ENCODE measurements at regions not wholly inside any gene's neighbourhood (a gene's known extent, or its start where the extent isn't known, plus 50 kb on each side); places are given as distances from the start of the nearest gene placed in this dataset.

DNA sequence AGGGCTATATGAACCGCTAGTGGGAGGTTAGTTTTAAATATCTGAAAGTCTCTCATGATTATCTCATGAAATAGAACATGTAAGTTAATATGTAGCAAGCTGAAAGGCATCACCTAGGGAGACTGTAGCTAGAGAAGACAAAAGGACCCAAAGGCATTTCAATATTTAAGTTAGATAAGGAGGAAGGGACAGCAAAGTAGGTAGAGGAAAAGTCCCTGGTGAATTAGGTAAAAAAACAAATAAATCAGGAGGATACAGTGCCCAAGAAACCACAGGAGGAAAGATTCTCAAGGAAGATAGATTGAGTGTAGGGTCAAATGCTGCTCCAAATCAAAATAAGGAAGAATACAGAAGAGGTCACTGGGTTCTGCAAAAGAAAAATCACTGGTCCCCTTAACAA lies 175.5 kb downstream of the GASK1B start:
- Histone ChIP-seq H3K36me3 (ENCODE audit: low read depth, low read length) (no peaks in the 10 kb centered on the region), H3K79me2 (ENCODE audit: low read length) (no peaks in the 10 kb centered on the region), H3K27me3 (ENCODE audit: low read length) (no peaks in the 10 kb centered on the region), H3K9me2 (replicated peaks; ENCODE audit: low read length) (no peaks in the 10 kb centered on the region), H4K20me1 (ENCODE audit: low read length) (no peaks in the 10 kb centered on the region), H3K4me2 (ENCODE audit: low read length) (peak overlapping the region; percentile 44), H3F3A (ENCODE audit: low read length, unreplicated experiment) (no peaks in the 10 kb centered on the region), H3K4me3 (ENCODE audit: low read length) (no peak overlapping the region), H3K9ac (ENCODE audit: low read length) (no peak overlapping the region), H3K9me3 (ENCODE audit: low read length) (no peaks in the 10 kb centered on the region), H3K27ac (ENCODE audit: low read length) (0 out of 2 replicates have a peak overlapping the region, but pooled peaks have one; percentile 18), H3K4me1 (ENCODE audit: insufficient read depth, low read length) (peaks cover 29% of the 10 kb centered on the region), H2AFZ (ENCODE audit: low read length) (no peak overlapping the region)
- no peak for ATAC-seq
- TF ChIP-seq EZH2 (IDR thresholded peaks at IDR 0.05; ENCODE audit: low read length, unreplicated experiment) (no peak), EZH2phosphoT487 (IDR thresholded peaks at IDR 0.05; ENCODE audit: borderline replicate concordance, low read length) (no peak)
- TF ChIP-seq, protein P1, sequence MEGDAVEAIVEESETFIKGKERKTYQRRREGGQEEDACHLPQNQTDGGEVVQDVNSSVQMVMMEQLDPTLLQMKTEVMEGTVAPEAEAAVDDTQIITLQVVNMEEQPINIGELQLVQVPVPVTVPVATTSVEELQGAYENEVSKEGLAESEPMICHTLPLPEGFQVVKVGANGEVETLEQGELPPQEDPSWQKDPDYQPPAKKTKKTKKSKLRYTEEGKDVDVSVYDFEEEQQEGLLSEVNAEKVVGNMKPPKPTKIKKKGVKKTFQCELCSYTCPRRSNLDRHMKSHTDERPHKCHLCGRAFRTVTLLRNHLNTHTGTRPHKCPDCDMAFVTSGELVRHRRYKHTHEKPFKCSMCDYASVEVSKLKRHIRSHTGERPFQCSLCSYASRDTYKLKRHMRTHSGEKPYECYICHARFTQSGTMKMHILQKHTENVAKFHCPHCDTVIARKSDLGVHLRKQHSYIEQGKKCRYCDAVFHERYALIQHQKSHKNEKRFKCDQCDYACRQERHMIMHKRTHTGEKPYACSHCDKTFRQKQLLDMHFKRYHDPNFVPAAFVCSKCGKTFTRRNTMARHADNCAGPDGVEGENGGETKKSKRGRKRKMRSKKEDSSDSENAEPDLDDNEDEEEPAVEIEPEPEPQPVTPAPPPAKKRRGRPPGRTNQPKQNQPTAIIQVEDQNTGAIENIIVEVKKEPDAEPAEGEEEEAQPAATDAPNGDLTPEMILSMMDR (conservative IDR thresholded peaks at IDR 0.05; ENCODE audit: low read depth, low read length): no peak
- CTCF ChIA-PET: interaction anchor here (1.0 kb wide), 1 partner anchor 93 kb away, joined by 3 read pairs; no protein-coding TSS in a partner anchor
- intact Hi-C loops (cut with micrococcal nuclease): no loop called here
- POLR2A ChIA-PET (ENCODE audit: unreplicated experiment): no interaction called here
- no peak for DNase-seq
- no TSS peak for BruUV-seq (replicated peaks)

DNA sequence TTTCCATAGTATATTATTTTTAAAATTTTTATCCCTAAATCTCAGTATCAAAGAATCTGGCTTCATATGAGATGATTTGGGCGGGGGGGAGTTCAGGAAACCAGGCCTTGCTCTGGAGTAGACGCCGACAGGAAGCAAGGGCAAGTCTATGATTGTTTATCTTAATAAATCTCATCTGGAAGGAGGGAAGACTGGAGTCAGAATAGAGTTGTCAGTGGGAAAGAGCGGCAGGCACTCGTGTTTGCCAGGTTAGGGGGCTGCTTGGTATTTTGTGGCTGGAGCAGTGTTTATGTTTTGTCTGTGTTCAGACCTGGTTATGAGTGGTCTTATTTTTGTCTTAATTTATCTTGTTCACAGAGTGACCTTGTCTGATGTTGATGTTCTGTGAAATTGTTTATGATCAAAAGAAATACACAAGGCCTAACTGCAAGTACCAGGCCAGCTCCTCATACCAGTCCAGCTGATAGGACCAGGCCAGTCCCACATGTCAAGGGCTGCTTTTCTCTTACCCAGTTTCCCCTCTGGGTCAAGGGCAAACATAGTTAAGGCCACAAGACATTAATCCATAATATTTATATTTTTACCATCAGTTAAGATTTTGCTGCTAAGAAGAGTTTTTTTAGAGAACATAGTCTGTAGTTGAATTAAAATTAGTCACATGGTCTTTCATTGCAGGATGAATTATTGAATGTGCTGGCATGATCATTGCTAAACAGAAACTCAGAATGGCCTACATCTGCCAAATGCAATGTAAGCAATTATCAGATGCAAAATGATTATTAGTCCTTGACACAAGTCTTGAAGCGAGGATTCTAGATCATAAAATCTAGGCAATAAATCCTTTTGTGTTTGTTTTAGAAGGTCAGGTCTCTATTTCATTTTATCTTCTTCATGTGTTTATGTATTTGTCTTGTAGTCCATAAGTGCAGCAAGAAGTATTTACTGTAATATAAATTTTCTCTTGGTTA lies 176.5 kb downstream of the GASK1B start:
- Histone ChIP-seq H3K4me3 (ENCODE audit: low read length) (no peak overlapping the region), H3K27me3 (ENCODE audit: low read length) (no peaks in the 10 kb centered on the region), H3K9ac (ENCODE audit: low read length) (no peak overlapping the region), H3K36me3 (ENCODE audit: low read depth, low read length) (no peaks in the 10 kb centered on the region), H3F3A (ENCODE audit: low read length, unreplicated experiment) (no peaks in the 10 kb centered on the region), H3K9me3 (ENCODE audit: low read length) (no peaks in the 10 kb centered on the region), H4K20me1 (ENCODE audit: low read length) (no peaks in the 10 kb centered on the region), H2AFZ (ENCODE audit: low read length) (no peak overlapping the region), H3K4me2 (ENCODE audit: low read length) (no peak overlapping the region), H3K9me2 (replicated peaks; ENCODE audit: low read length) (no peaks in the 10 kb centered on the region), H3K27ac (ENCODE audit: low read length) (no peak overlapping the region), H3K4me1 (ENCODE audit: insufficient read depth, low read length) (peaks cover 30% of the 10 kb centered on the region), H3K79me2 (ENCODE audit: low read length) (no peaks in the 10 kb centered on the region)
- POLR2A ChIA-PET (ENCODE audit: unreplicated experiment): no interaction called here
- CTCF ChIA-PET: interaction anchor here (0.7 kb wide), 1 partner anchor 176 kb away, joined by 3 read pairs; no protein-coding TSS in a partner anchor
- no TSS peak for BruUV-seq (replicated peaks)
- intact Hi-C loops (cut with micrococcal nuclease): no loop called here
- TF ChIP-seq EZH2phosphoT487 (IDR thresholded peaks at IDR 0.05; ENCODE audit: borderline replicate concordance, low read length): no peak
- TF ChIP-seq, protein P1 (conservative IDR thresholded peaks at IDR 0.05; ENCODE audit: low read depth, low read length): no peak
- TF ChIP-seq EZH2 (IDR thresholded peaks at IDR 0.05; ENCODE audit: low read length, unreplicated experiment): no peak
- ATAC-seq: no peak
- no peak for DNase-seq

DNA sequence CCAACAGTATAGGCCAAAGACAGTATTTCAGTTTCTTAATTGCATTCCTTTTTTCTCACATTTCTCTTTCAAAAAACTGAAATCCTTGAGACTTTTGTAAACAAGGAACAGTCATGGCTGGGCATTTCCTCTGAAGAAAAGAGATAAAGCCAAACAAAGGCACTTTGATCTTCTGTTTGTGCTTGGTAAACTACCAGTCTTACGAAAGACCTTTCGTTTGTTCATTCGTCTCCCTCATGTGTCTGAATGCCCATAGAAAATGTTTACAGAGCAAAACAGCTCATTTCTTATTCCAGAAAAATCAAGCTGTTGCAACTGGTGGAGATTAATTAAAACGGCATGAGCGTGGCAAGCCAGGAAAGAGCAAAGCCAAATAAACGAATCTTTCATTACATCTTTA lies 178.0 kb downstream of the GASK1B start:
- Histone ChIP-seq H3F3A (ENCODE audit: low read length, unreplicated experiment) (no peaks in the 10 kb centered on the region), H3K4me1 (ENCODE audit: insufficient read depth, low read length) (peaks cover 30% of the 10 kb centered on the region), H3K36me3 (ENCODE audit: low read depth, low read length) (no peaks in the 10 kb centered on the region), H3K9ac (ENCODE audit: low read length) (no peak overlapping the region), H3K27me3 (ENCODE audit: low read length) (no peaks in the 10 kb centered on the region), H4K20me1 (ENCODE audit: low read length) (no peaks in the 10 kb centered on the region), H3K79me2 (ENCODE audit: low read length) (no peaks in the 10 kb centered on the region), H3K27ac (ENCODE audit: low read length) (no peak overlapping the region), H3K4me2 (ENCODE audit: low read length) (peak overlapping the region; percentile 62), H3K4me3 (ENCODE audit: low read length) (no peak overlapping the region), H2AFZ (ENCODE audit: low read length) (peak overlapping the region; percentile 43; the same call in 1 of the 2 replicates), H3K9me2 (replicated peaks; ENCODE audit: low read length) (no peaks in the 10 kb centered on the region), H3K9me3 (ENCODE audit: low read length) (no peaks in the 10 kb centered on the region)
- ATAC-seq (no peak), DNase-seq (peak; percentile 60)
- TF ChIP-seq, protein P1 (conservative IDR thresholded peaks at IDR 0.05; ENCODE audit: low read depth, low read length): no peak
- TF ChIP-seq EZH2 (IDR thresholded peaks at IDR 0.05; ENCODE audit: low read length, unreplicated experiment) (no peak), EZH2phosphoT487 (IDR thresholded peaks at IDR 0.05; ENCODE audit: borderline replicate concordance, low read length) (no peak)
- BruUV-seq (replicated peaks): no TSS peak
- ChIA-PET CTCF (interaction anchor here (0.5 kb wide), 1 partner anchor 260 kb away, joined by 5 read pairs; no protein-coding TSS in a partner anchor), POLR2A (ENCODE audit: unreplicated experiment) (no interaction called here)
- intact Hi-C loops (cut with micrococcal nuclease): no loop called here
